ENCODE measurements at regions not wholly inside any gene's neighbourhood (a gene's known extent, or its start where the extent isn't known, plus 50 kb on each side); places are given as distances from the start of the nearest gene placed in this dataset.

DNA sequence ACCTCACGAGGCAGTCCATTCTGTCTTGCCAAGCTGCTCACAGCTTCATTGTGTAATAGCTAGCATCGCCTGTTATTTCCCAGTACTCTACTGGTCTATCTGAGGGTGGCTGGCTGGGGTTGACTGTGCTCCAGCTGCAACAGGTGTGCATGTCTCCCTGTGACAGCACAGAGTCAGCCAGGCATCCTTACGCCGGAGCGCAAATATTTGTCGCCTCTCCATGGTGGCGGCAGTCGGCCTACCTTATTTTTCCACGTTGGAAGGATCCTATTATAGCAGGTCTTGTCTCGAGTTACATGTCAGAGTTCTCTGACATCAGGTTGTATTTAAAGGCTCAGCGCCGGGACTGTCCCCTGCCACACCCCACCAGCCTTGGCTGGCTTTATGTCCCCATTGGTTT lies 307.1 kb downstream of the TLE3 start:
- TF ChIP-seq, protein P1, sequence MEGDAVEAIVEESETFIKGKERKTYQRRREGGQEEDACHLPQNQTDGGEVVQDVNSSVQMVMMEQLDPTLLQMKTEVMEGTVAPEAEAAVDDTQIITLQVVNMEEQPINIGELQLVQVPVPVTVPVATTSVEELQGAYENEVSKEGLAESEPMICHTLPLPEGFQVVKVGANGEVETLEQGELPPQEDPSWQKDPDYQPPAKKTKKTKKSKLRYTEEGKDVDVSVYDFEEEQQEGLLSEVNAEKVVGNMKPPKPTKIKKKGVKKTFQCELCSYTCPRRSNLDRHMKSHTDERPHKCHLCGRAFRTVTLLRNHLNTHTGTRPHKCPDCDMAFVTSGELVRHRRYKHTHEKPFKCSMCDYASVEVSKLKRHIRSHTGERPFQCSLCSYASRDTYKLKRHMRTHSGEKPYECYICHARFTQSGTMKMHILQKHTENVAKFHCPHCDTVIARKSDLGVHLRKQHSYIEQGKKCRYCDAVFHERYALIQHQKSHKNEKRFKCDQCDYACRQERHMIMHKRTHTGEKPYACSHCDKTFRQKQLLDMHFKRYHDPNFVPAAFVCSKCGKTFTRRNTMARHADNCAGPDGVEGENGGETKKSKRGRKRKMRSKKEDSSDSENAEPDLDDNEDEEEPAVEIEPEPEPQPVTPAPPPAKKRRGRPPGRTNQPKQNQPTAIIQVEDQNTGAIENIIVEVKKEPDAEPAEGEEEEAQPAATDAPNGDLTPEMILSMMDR (conservative IDR thresholded peaks at IDR 0.05): no peak
- TF ChIP-seq EZH2 (IDR thresholded peaks at IDR 0.05; ENCODE audit: low read depth): no peak

Data from PC-9 (cell line).